Upper lobe of left lung (tissue), 4 donors: ENCODE measurements at regions not wholly inside any gene's neighbourhood (a gene's known extent, or its start where the extent isn't known, plus 50 kb on each side); places are given as distances from the start of the nearest gene placed in this dataset.

Experiments
- POLR2A ChIP-seq, 4 donors: fragments of 450-650 bp; IDR thresholded peaks; one replicate each; pipeline ENCODE4 v1.5.1; 2016 to 2017; ENCODE audit warnings: antibody characterized with exemption in 4 of 4, mild to moderate bottlenecking in 2 of 4
- POLR2AphosphoS5 ChIP-seq, 2 donors: sonication (generic); formaldehyde crosslinking; IDR thresholded peaks; one replicate each; pipeline ENCODE4 v1.5.1; 2017; ENCODE audit warnings: antibody characterized with exemption in 2 of 2
- TF ChIP-seq, protein P1 (sequence below), 6 experiments: fragments of 450-650 bp in 4 of 6; fragments of 200-600 bp in 2 of 6; sonication (generic) in 2 of 6; IDR thresholded peaks; one replicate each; pipeline ENCODE4 v1.5.1; 2016 to 2019; ENCODE audit warnings: antibody characterized with exemption in 6 of 6

DNA sequence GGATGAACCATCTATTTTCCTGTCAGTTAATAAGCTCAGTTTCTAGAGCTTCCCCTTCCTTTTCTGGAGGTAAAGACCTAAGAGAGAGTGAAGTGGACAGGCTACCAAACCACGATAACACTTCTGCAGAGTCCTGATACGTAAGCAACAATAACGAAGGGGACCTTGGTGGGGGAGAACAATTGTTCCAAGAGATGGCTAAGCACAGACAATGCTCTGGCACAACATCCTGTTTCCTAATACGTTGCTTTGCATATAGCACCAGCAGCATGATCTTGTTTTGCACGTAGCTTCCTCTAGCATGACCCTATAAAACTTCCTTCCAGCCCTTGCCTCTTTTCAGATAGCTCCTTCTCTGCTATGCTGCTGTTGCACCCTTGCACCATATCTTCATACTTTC lies 247.3 kb downstream of the RAD51AP2 start:
- TF ChIP-seq, protein P1, sequence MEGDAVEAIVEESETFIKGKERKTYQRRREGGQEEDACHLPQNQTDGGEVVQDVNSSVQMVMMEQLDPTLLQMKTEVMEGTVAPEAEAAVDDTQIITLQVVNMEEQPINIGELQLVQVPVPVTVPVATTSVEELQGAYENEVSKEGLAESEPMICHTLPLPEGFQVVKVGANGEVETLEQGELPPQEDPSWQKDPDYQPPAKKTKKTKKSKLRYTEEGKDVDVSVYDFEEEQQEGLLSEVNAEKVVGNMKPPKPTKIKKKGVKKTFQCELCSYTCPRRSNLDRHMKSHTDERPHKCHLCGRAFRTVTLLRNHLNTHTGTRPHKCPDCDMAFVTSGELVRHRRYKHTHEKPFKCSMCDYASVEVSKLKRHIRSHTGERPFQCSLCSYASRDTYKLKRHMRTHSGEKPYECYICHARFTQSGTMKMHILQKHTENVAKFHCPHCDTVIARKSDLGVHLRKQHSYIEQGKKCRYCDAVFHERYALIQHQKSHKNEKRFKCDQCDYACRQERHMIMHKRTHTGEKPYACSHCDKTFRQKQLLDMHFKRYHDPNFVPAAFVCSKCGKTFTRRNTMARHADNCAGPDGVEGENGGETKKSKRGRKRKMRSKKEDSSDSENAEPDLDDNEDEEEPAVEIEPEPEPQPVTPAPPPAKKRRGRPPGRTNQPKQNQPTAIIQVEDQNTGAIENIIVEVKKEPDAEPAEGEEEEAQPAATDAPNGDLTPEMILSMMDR (IDR thresholded peaks at IDR 0.05) = no peak
- TF ChIP-seq POLR2A (IDR thresholded peaks at IDR 0.05) (no peak), POLR2AphosphoS5 (IDR thresholded peaks at IDR 0.05) (no peak)
